Amniotic stem cell (primary cell): ENCODE measurements at regions not wholly inside any gene's neighbourhood (a gene's known extent, or its start where the extent isn't known, plus 50 kb on each side); places are given as distances from the start of the nearest gene placed in this dataset.
"Not testable (repeated sequence)": the region's sequence is repeated elsewhere in the genome, so short reads cannot be mapped to it uniquely, and the experiment has no call there.

ENCODE experiments used
- DNase-seq: peaks from one replicate; lab custom pipeline; 2025; lab: John Stamatoyannopoulos, UW

DNA sequence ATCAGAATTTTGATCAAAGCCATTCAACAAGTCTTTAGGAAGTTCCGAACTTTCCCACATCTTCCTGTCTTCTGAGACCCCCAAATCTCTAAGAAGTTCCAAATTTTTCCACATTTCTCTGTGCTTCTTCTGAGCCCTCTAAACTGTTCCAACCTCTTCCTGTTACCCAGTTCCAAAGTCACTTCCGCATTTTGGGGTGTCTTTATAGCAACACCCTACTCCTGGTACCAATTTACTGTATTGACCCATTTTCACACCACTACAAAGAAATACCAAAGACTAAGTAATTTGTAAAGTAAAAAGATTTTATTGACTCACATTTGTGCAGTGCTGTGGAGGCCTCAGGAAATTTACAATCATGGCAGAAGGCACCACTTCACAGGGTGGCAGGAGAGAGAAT, 385.8 kb upstream of the GHITM start:
- DNase-seq = no peak

DNA sequence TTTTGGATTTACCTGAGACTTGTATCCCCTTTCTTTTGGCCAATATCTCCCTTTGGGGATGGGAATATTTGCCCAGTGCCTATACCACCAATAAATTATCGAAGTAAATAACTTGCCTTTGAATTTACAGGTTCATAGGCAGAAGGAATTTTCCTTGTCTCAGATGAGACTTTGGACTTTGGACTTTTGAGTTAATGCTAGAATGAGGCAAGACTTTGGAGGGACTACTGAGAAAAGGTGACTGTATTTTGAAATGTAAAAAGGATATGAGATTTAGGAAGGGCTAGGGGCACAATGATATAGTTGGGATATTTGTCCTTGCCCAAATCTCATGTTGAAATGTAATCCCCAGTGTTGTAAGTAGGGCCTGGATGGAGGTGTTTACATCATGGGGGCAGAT, 384.5 kb upstream of the GHITM start:
- DNase-seq = no peak

DNA sequence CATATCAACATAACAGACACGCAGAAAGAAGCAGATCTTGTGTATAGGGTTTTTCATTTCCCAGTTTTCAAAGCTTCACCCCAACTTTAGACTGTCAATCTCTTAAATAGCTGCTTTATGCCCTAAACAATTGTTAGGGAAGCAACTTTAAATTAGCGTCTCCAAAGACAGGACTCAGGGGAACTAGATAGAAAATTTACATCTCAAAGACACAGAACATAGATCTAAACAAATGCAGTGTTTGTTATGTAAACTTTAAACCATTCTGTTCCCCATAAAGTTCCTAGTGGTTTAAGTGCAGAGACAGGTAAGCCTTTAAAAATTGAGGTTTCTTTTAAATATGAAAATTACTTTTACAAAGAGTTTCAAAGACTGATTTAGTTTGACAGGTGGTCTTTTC, 379.2 kb upstream of the GHITM start:
- no peak for DNase-seq

DNA sequence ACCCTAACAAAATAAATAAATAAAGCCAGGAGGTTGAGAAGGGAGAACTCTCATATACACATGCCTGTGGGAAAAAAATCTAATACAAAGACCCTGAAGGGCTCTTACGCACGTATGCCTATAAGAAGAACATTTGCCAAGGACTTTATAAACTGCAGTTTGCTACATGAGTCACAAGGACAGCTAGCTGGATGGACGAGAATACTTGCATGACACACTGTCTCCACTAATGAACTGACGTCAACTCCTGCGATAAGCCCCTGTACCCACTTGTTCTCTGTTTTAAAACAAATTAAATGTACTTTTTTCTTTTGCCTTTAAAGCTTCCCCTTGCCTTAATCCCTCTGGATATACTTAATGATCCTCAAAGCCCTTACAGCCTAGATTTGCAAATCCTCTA, 374.6 kb upstream of the GHITM start:
- DNase-seq = peak; percentile 6

DNA sequence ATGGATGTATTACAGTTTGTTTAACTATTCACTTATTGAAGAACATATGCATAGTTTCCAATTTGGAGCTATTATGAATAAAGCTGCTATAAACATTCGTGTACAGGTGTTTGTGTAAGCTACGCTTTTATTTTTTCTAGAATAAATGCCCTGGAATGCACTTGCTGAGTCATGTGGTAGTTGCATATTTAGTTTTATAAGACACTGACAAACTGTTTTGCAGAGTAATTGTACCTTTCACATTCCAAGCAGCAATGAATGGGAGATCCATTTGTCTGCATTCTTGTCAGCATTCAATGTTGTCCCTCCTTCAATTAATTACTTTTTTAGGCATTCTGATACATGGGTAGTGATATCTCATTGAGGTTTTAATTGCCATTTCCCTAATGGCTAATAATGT, 373.6 kb upstream of the GHITM start:
- DNase-seq = no peak

DNA sequence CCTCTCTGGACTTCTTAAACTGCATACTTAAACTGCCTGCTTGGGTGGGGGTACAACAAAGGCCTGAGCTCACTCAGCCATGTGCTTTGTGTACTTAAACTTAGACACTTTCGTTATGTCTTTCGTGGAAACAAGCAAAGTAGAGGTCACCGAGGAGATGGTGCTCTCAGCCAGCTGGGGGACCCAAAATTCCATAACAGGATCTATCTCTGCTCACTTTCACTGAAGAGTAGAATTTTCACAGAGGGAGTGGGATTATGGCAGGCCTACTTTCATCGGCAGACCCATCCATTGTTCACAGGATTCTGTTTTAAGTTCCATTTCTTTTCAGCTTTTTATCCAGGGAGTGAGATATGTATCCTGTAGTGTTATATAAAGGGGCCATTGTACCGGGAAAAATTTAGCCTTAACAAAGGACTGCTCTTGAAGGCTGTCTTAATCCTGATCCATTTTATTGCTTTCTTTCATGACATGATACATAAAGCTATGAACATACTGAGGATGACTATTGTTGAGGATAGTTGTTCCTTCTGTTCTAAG, 370.0 kb upstream of the GHITM start:
- DNase-seq = no peak

DNA sequence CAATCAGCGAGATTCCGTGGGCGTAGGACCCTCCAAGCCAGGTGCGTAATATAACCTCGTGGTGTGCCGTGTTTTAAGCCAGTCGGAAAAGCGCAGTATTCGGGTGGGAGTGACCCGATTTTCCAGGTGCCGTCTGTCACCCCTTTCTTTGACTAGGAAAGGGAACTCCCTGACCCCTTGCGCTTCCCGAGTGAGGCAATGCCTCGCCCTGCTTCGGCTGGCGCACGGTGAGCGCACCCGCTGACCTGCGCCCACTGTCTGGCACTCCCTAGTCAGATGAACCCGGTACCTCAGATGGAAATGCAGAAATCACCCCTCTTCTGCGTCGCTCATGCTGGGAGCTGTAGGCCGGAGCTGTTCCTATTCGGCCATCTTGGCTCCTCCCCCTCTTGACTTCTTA, 352.6 kb upstream of the GHITM start:
- DNase-seq = not testable (repeated sequence)

DNA sequence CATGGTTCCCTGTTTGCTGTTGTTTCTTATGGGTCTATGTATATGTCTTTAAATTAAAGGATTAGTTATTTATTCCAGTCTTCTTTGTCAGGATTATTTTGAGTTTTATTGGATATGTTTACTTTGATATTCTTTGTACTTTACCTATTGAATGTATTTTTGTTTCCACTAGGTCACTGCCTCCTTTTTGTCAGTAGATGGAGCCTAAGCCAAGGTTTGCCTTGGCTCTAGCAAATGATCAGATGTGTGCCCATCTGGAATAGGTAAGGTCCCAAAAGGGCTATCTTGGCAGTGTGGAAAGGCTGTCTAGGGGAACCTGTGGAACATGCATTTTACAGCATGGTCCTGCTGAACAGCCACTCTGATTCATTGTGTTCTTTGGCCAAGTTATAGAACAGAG, 337.3 kb upstream of the GHITM start:
- no peak for DNase-seq

DNA sequence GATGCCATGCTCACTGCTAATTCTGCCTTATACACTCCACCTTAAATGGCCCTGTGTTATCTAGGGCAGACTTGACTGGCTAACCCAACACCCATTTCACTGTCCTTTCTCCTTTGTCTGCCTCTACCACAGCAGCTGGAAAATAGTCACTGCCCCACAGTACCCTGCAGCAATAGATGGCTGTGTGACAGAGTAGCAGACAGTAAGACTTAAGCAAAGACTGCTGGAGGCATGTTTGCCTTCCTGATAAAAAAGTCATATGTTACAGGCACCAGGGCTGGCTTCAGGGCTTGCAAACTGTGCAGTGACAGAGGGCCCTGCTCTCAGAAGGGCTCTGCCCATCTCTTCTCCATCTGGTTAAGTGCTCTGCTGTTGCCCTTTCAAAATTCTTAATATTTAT, 332.6 kb upstream of the GHITM start:
- DNase-seq = no peak

DNA sequence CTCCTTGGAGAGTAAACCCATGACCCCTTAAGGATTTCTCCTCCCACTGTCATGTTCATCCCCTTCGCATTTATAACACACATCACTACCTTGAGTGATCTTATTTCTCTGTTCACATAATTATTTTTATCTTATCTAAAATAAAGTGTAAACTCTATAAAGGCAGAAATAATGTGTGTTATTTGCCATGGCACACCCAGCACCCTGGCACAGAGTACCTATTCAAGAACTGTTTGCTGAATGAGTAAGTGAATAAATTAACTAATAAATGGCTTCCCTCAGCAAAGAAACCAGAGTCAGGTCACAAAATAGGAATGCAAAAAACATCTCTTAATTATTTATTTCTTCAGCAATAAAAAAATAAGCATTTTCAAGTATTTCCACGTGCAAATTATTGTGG, 330.3 kb upstream of the GHITM start:
- no peak for DNase-seq

DNA sequence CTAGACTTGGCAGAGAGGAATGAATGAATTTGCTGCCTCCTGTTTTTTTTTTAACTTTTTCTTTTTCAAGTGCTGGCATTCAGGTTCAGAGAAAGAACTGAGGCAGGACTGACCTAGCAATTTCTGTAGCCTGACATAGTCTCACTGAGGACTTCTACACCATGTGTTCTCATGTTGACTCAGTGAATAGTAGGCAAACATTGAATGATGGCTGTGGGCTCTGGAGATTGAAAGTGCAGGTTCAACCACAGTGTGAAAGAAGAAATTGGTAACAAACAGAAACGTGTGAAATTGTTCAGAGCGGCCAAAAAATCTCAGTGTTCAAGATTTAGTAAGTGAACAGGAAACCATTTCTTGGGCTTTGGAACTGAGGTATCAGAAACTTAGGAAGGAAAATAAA, 322.4 kb upstream of the GHITM start:
- no peak for DNase-seq

DNA sequence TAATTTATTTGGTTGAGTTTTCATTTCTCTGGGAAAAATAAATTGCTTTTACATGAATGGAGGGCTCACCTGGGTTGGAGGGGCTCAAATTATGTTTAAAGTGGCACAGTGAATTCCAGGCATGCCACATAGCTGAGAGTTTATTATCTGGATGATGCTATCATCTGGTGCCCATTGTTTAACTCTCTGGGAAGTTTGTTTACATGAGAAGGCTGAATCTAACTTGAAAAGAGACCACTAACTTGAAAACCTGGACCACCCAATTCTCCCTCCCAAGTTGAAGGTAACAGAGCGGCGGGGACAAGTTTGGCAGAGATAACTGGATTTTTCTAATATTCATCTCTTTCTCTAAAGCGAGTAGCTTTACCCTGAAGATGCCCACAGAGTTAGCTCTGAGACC, 321.5 kb upstream of the GHITM start:
- no peak for DNase-seq

DNA sequence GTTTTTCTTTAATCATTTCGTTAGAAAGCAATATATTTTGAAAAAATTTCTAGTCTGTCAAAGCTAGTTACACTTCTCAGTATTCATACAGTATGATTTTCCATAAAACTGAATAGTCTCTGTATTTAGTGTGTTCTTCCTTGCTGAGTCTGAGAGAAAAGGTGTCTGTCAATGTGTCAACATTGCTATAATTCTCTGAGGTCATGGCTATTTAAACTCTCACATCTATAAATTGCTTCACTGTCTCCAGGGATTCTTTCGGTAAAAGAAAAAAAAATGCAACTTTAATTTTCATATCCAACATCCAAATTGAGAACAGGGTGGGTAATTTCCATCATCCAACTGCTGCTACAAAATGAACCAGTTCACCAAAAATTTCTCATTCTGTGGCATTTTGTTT, 319.7 kb upstream of the GHITM start:
- no peak for DNase-seq

DNA sequence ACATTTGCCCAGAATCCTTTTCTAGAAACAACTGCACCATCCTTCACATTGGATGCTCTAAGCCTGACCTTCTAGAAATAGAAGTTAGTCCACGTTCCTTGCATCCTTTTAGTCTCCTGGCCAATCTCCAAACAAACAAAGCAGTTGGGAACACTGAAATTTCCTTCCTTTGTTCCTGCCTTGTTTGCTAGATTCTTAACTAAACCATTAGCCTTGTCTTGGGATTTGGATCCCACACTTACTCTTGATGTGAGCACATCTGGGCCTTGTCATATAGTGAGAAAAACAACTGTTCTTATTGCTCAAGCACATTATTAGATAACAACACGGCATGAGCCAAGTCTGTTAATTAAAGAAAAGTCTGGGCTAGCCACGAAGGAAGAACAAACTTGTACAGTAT, 319.3 kb upstream of the GHITM start:
- no peak for DNase-seq

DNA sequence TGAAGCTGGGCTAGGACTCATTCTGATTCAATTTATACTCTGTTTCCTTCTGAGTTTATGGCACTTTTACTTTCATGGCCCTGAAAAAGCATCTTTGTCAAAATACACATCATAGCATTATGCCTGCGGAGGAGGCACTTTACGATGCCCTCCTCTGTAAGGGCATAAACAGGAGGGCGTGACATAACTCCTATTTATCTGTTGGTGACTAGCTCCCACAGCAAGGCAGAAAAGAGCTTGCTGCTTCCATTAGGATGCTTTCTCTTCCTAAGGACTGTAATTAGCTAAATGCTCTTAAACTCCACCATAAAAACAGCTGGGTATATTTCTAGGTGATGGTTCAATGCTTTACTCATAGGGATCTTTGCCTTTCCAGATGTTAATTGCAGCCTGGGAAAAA, 315.2 kb upstream of the GHITM start:
- DNase-seq = no peak

DNA sequence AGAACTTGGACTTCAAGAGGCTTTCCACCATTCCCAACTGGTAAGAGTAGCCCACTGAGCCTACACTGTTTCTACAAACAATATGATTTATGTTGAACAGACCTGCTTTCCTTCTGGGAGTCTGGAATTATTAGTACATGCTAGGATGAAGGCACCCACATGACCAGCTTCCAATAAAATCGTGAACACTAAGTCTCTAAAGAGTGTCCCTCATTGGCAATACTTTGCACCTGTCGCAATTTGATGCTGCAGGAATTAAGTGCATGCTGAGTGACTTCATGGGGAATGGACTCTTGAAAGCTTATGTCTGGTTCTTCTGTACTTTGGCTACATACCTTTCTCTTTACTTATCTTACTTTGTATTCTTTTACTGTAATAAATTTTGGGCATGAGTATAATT, 305.2 kb upstream of the GHITM start:
- no peak for DNase-seq

DNA sequence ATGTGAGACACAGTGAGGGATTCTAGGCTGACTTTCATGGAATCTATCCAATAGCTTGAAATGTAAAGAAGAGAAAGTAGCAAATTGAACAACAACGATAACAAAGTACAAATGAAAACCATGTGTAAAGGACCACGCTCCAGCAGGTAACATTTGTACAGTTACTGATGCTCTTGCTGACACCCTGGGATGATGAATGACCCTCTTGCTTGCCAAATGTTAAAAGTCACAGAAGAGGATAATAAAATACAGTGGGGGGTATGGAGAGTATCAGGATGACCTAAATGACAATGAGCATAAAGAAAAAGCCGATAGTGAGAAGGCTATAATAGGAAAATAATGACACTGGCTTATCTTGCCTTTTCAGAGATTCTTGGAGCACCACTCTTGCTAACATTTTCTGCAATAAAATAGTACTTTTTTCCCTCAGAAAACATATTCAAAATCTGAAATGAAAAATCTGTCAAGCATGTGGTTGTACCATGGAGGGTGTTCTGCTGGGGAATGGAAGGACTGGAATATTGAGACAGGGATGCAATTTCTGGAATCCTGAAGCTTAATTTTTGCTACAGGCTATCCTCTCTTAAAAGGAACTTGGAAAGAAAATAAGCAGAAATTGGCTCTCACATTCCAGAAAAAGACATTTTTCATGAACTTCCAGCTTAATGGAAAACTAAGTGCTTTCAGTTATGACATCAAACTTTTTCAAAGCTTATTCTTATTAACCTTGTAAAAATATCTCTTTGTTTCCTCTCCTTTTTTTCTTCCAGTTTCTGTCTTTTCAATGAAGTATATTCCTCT, 303.2 kb upstream of the GHITM start:
- no peak for DNase-seq

DNA sequence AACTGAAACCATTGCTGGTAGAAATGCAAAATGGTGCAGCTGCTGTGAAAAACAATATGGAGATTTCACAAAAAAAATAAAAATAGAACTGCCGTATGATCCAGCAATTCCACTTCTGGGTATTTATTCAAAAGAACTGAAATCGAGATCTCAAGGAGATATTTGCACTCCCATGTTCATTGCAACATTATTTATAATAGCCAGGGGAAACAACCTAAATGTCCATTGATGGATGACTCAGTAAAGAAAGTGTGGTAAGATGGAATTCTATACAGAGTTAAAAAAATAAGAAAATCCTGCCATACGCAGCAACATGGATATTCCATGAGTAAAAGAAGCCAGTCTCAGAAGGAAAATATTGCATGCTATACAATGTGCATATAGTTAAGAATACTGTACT, 290.6 kb upstream of the GHITM start:
- DNase-seq = no peak

DNA sequence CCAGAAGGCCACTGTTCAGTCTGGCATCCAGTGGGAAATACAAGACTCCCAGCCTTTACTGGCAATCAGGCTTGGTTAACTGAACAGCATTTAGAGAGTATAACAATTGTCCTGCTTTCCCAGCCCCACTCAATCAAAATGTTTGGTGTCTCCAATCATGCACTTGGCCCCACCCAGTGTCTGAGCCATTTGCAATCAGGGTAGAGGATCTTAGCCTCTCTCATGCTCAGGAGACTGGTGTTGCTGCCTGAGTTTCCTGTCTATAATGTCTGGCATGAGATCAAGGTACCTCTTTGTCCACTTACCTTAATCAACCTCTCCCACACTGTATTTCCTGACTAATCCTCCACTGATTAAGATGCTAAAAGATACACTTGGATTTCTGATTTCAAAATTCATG, 290.2 kb upstream of the GHITM start:
- no peak for DNase-seq

DNA sequence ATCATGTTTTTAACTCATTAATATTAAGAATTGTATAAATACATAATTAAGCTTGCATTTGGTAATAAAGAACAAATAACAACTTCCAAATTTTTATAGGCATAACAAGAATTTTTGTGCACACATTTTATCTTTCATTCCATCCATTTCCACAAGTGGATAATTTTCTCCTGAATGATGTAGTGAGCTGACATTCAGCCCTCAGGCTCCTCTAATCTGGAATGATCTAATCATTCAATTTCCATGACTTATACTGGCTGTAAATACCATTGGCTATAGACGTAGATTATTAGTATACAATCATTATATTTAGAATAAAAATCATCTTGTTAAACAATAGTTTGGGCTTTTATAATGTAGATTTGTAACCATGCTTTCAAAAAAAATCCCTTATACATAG, 287.2 kb upstream of the GHITM start:
- no peak for DNase-seq

DNA sequence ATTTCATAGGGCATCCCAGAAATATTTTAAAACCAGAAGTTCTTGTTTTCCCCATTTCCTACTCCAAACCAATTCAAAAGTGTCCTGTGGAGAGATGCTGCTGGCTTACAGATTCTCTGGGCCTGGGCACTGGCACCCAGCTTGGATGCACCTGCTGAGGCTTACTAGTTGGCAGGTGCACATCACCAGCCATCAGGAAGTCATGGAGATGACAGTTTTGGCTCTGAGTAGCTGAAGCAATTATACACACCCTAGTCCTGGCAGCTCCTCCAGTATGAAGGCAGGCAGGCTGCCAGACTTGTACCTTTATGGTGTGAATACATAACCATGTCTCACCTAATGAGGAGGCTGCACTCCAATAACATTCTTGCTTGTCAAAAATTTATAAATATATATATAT, 276.6 kb upstream of the GHITM start:
- no peak for DNase-seq

DNA sequence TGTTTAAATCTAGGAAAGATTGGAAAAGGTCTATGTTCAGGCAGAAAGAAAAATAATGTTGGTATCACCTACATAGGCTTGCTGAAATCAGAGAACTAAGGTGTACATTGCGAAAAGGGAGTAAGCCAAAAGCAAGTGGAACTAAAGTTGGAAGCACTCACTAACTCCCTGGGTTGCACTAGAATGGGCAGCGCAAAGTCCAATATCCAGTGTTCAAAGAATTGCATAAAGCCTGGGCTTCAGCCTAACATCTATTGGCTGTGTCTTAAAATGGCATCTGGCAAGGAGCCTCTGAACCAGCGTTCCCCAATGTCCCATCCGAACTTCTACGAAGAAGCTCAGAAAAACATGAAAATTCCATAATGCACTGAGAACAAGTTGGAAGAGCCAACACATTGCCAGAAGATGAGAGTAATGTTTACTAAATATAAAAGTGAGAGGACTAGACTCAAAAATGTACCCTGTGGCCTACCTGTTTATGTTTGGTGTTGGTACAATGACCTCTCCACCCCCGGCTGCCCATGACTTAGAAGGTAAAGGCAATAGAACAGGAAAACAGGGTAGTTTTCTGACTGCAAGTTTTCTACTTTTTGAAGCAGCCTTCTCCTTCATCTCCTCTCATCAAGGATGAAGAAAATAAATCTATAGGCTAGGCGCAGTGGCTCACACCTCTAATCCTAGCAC, 275.9 kb upstream of the GHITM start:
- no peak for DNase-seq

DNA sequence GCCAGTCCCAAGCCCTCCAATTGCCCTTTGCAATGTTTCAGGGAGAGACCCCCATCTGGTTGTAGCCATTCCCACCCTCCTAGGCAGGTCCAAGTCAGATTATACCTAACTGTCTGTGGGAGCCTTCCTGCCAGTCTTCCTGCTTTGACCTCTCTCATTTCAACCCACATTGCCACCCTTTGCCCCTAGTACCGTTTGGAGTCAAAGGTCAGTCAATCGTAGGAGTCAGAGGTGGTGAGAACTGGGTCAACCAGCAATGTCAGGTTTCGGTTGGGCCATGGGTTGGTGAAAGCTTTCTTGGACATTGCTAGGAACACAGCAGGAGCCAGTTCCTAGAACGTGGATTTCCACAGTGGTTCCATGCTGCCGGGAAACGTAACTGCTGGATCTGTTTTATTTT, 269.4 kb upstream of the GHITM start:
- DNase-seq = no peak
